ENCODE measurements at regions not wholly inside any gene's neighbourhood (a gene's known extent, or its start where the extent isn't known, plus 50 kb on each side); places are given as distances from the start of the nearest gene placed in this dataset.

DNA sequence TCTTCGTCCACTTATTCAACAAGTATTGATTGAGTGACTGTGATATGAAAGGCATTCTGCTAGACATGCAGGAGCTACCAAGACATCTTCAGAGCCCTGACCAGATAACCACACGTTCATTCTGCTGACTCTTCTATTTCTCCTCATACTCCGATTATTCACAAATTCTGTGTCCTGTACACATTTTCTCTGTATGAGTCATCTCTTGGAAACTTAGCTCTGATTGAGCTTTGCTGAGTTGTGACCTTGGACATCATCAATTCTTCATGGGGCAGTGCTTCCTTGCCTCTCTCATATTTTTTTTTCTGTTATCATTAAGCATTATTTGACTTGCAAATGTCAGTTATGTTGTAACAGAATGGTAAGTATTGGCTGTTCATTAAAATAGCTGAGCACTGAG lies 351.6 kb upstream of the CNR1 start:
- TF ChIP-seq EZH2 (IDR thresholded peaks at IDR 0.05; ENCODE audit: borderline replicate concordance, low read depth, low read length, severe bottlenecking) = no peak
- TF ChIP-seq, protein P1, sequence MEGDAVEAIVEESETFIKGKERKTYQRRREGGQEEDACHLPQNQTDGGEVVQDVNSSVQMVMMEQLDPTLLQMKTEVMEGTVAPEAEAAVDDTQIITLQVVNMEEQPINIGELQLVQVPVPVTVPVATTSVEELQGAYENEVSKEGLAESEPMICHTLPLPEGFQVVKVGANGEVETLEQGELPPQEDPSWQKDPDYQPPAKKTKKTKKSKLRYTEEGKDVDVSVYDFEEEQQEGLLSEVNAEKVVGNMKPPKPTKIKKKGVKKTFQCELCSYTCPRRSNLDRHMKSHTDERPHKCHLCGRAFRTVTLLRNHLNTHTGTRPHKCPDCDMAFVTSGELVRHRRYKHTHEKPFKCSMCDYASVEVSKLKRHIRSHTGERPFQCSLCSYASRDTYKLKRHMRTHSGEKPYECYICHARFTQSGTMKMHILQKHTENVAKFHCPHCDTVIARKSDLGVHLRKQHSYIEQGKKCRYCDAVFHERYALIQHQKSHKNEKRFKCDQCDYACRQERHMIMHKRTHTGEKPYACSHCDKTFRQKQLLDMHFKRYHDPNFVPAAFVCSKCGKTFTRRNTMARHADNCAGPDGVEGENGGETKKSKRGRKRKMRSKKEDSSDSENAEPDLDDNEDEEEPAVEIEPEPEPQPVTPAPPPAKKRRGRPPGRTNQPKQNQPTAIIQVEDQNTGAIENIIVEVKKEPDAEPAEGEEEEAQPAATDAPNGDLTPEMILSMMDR (IDR thresholded peaks at IDR 0.05; ENCODE audit: borderline replicate concordance, extremely low read depth, low read length, poor library complexity, severe bottlenecking) = no peak

Measured in DND-41 (cell line).